GM19467 (cell line): ENCODE measurements at regions not wholly inside any gene's neighbourhood (a gene's known extent, or its start where the extent isn't known, plus 50 kb on each side); places are given as distances from the start of the nearest gene placed in this dataset.

Source experiments
- ATAC-seq: cut with Tn5 transposase; IDR thresholded peaks from one replicate; pipeline ENCODE4 v1.9.1; 2021; ENCODE audit warnings: mild to moderate bottlenecking, moderate library complexity; ENCODE audit not compliant: unreplicated experiment

- no peak for ATAC-seq
Measured at GRCh38 chr2:128903637-128904036, 585.0 kb upstream of the HS6ST1 start.

GRCh38 chr2:128911276-128911675, 592.6 kb upstream of the HS6ST1 start:
- ATAC-seq: no peak

- ATAC-seq: no peak
Measured at GRCh38 chr2:128914320-128914719, 595.7 kb upstream of the HS6ST1 start.

GRCh38 chr2:128921751-128922150, 603.1 kb upstream of the HS6ST1 start:
- no peak for ATAC-seq

- ATAC-seq: no peak
Measured at GRCh38 chr2:128922154-128922553, 603.5 kb upstream of the HS6ST1 start.

GRCh38 chr2:128925631-128926030, 607.0 kb upstream of the HS6ST1 start:
- ATAC-seq: no peak

- no peak for ATAC-seq
Measured at GRCh38 chr2:128930101-128930500, 611.4 kb upstream of the HS6ST1 start.

GRCh38 chr2:128940378-128940777, 621.7 kb upstream of the HS6ST1 start:
- ATAC-seq: no peak

GRCh38 chr2:128941751-128942150, 623.1 kb upstream of the HS6ST1 start:
- ATAC-seq: no peak

- ATAC-seq: no peak
Measured at GRCh38 chr2:128949360-128949759, 630.7 kb upstream of the HS6ST1 start.

GRCh38 chr2:128950758-128951157, 632.1 kb upstream of the HS6ST1 start:
- no peak for ATAC-seq

GRCh38 chr2:128958241-128958640, 639.6 kb upstream of the HS6ST1 start:
- no peak for ATAC-seq

GRCh38 chr2:128967646-128968045, 649.0 kb upstream of the HS6ST1 start:
- no peak for ATAC-seq

GRCh38 chr2:128969374-128969773, 650.7 kb upstream of the HS6ST1 start:
- ATAC-seq: no peak

GRCh38 chr2:128970332-128971116, 651.9 kb upstream of the HS6ST1 start:
- ATAC-seq: no peak

- ATAC-seq: no peak
Measured at GRCh38 chr2:128973566-128973965, 654.9 kb upstream of the HS6ST1 start.

GRCh38 chr2:128978212-128978611, 659.5 kb upstream of the HS6ST1 start:
- no peak for ATAC-seq

GRCh38 chr2:128979182-128979581, 660.5 kb upstream of the HS6ST1 start:
- no peak for ATAC-seq

- ATAC-seq: no peak
Measured at GRCh38 chr2:128980475-128980874, 661.8 kb upstream of the HS6ST1 start.

- no peak for ATAC-seq
Measured at GRCh38 chr2:128981353-128981752, 662.7 kb upstream of the HS6ST1 start.

- no peak for ATAC-seq
Measured at GRCh38 chr2:128982001-128982400, 663.3 kb upstream of the HS6ST1 start.

- no peak for ATAC-seq
Measured at GRCh38 chr2:128982670-128983069, 664.0 kb upstream of the HS6ST1 start.

GRCh38 chr2:128983094-128983493, 664.4 kb upstream of the HS6ST1 start:
- no peak for ATAC-seq
